SK-N-SH (cell line): ENCODE measurements at regions not wholly inside any gene's neighbourhood (a gene's known extent, or its start where the extent isn't known, plus 50 kb on each side); places are given as distances from the start of the nearest gene placed in this dataset.

Experiments
- CTCF ChIA-PET: fragments of 300-600, 350-600 bp; formaldehyde crosslinking; extraction: SDS; loops from one replicate; lab custom pipeline; 2021; lab: Yijun Ruan, JAX
- POLR2A ChIA-PET: fragments of 350-600 bp; sonication (Branson Sonifier 250); formaldehyde crosslinking; extraction: SDS; loops from one replicate; lab custom pipeline; 2020; ENCODE audit warnings: antibody characterized with exemption, inconsistent platforms; lab: Yijun Ruan, JAX
- DNase-seq: peaks from one replicate; pipeline ENCODE4 v3.0.0; 2012
- H2AFZ ChIP-seq: fragments of 200-600 bp; sonication (generic); 2 replicates; pipeline ENCODE4 v1.8.1; 2016; ENCODE audit warnings: antibody characterized with exemption, mild to moderate bottlenecking, low read depth
- H3F3A ChIP-seq: fragments of 200-600 bp; sonication (generic); replicated peaks from 2 replicates; pipeline ENCODE3; 2016; ENCODE audit warnings: antibody characterized with exemption, mild to moderate bottlenecking; ENCODE audit not compliant: insufficient read depth
- H3K27ac ChIP-seq, 2 experiments: fragments of 200-500 bp in 1 of 2; fragments of 200-600 bp in 1 of 2; sonication (Bioruptor generic) in 1 of 2; sonication (generic), shearing (Covaris generic) in 1 of 2; 2 replicates each; pipeline versions ENCODE4 v1.5.1 to v1.6.1; 2014 to 2016; ENCODE audit warnings: low read depth in 2 of 2, inconsistent platforms in 1 of 2, low read length in 1 of 2, mild to moderate bottlenecking in 1 of 2, mixed read lengths in 1 of 2
- H3K27me3 ChIP-seq: fragments of 200-600 bp; sonication (generic), shearing (Covaris generic); 2 replicates; pipeline ENCODE4 v1.6.1; 2016; ENCODE audit warnings: mixed run types; ENCODE audit not compliant: insufficient read depth
- H3K36me3 ChIP-seq, 2 experiments: fragments of 200-500 bp in 1 of 2; fragments of 200-600 bp in 1 of 2; sonication (Bioruptor generic) in 1 of 2; sonication (generic) in 1 of 2; replicated peaks in 1 of 2; 2 replicates each; pipeline versions ENCODE3 to v1.5.1; 2014 to 2016; ENCODE audit warnings: low read length in 1 of 2, mild to moderate bottlenecking in 1 of 2; ENCODE audit not compliant: insufficient read depth in 2 of 2, control insufficient read depth in 1 of 2
- H3K4me1 ChIP-seq, 2 experiments: fragments of 200-500 bp in 1 of 2; fragments of 200-600 bp in 1 of 2; sonication (Bioruptor generic) in 1 of 2; sonication (generic), shearing (Covaris generic) in 1 of 2; 2 replicates each; pipeline versions ENCODE4 v1.5.1 to v1.6.1; 2014 to 2016; ENCODE audit warnings: low read depth in 1 of 2, low read length in 1 of 2, mixed run types in 1 of 2; ENCODE audit not compliant: insufficient read depth in 2 of 2, control insufficient read depth in 1 of 2
- H3K4me2 ChIP-seq: fragments of 200-600 bp; sonication (generic), shearing (Covaris generic); 2 replicates; pipeline ENCODE4 v1.6.1; 2017; ENCODE audit warnings: mixed run types
- H3K4me3 ChIP-seq, 2 experiments: fragments of 200-500 bp in 1 of 2; fragments of 200-600 bp in 1 of 2; sonication (Bioruptor generic) in 1 of 2; sonication (generic), shearing (Covaris generic) in 1 of 2; 2 replicates each; pipeline versions ENCODE4 v1.5.1 to v1.8.1; 2014 to 2016; ENCODE audit warnings: low read depth in 2 of 2, inconsistent platforms in 1 of 2, low read length in 1 of 2, mild to moderate bottlenecking in 1 of 2, mixed read lengths in 1 of 2, moderate library complexity in 1 of 2
- H3K79me2 ChIP-seq: fragments of 200-600 bp; sonication (generic); 2 replicates; pipeline ENCODE4 v1.8.1; 2017; ENCODE audit warnings: mild to moderate bottlenecking; ENCODE audit not compliant: insufficient read depth
- H3K9ac ChIP-seq: fragments of 200-600 bp; sonication (generic); 2 replicates; pipeline ENCODE4 v1.6.1; 2017; ENCODE audit warnings: mixed run types
- H3K9me2 ChIP-seq: fragments of 200-600 bp; sonication (generic); 2 replicates; pipeline ENCODE4 v1.6.1; 2017; ENCODE audit warnings: mixed run types
- H3K9me3 ChIP-seq: fragments of 200-600 bp; sonication (generic); 2 replicates; pipeline ENCODE4 v1.6.1; 2017; ENCODE audit warnings: mixed run types, mild to moderate bottlenecking, moderate library complexity
- H4K20me1 ChIP-seq: fragments of 200-600 bp; sonication (generic); 2 replicates; pipeline ENCODE4 v1.6.1; 2017; ENCODE audit warnings: mild to moderate bottlenecking, mixed run types; ENCODE audit not compliant: insufficient read depth
- ELF1 ChIP-seq: IDR thresholded peaks from 2 replicates; pipeline ENCODE4 v1.4.0; 2012
- EZH2phosphoT487 ChIP-seq: fragments of 200-600 bp; sonication (generic); IDR thresholded peaks from 2 replicates; pipeline ENCODE4 v1.6.1; 2017; ENCODE audit warnings: low read depth, mixed run types, mild to moderate bottlenecking, antibody characterized with exemption, moderate library complexity, borderline replicate concordance
- FOXJ3 ChIP-seq: sonication (generic); formaldehyde crosslinking; IDR thresholded peaks from 2 replicates; pipeline ENCODE4 v1.5.1; 2020; ENCODE audit warnings: mild to moderate bottlenecking, missing genetic modification reagents
- FOXM1 ChIP-seq: IDR thresholded peaks from 2 replicates; pipeline ENCODE4 v1.4.0; 2012; ENCODE audit warnings: low read depth, mild to moderate bottlenecking
- GATA2 ChIP-seq: sonication (generic); formaldehyde crosslinking; IDR thresholded peaks from 2 replicates; pipeline ENCODE4 v1.5.0; 2020; ENCODE audit warnings: mild to moderate bottlenecking, missing genetic modification reagents
- IRF3 ChIP-seq: fragments of 150-350 bp; IDR thresholded peaks from 2 replicates; pipeline ENCODE4 v1.6.1; 2016; ENCODE audit warnings: mild to moderate bottlenecking, low read depth, low read length
- MEF2A ChIP-seq: IDR thresholded peaks from 2 replicates; pipeline ENCODE4 v1.4.0; 2012; ENCODE audit warnings: low read depth, borderline replicate concordance
- MXI1 ChIP-seq: IDR thresholded peaks from 2 replicates; pipeline ENCODE4 v1.6.1; 2012; ENCODE audit warnings: mild to moderate bottlenecking, low read depth, low read length, improper control_type of control experiment
- NFIC ChIP-seq: IDR thresholded peaks from 2 replicates; pipeline ENCODE4 v1.4.0; 2012; ENCODE audit warnings: borderline replicate concordance
- NRF1 ChIP-seq: IDR thresholded peaks from 2 replicates; pipeline ENCODE4 v1.6.1; 2012; ENCODE audit warnings: low read depth, mild to moderate bottlenecking, low read length
- POLR2AphosphoS5 ChIP-seq: IDR thresholded peaks from 2 replicates; pipeline ENCODE4 v1.6.1; 2012; ENCODE audit warnings: low read depth, low read length
- RXRA ChIP-seq: IDR thresholded peaks from 2 replicates; pipeline ENCODE4 v1.4.0; 2012; ENCODE audit warnings: low read depth, mild to moderate bottlenecking, borderline replicate concordance
- SIN3A ChIP-seq: IDR thresholded peaks from 2 replicates; pipeline ENCODE4 v1.6.1; 2012; ENCODE audit warnings: low read depth, mild to moderate bottlenecking, low read length, moderate library complexity, borderline replicate concordance
- TEAD4 ChIP-seq: IDR thresholded peaks from 2 replicates; pipeline ENCODE4 v1.4.0; 2012; ENCODE audit warnings: mild to moderate bottlenecking, borderline replicate concordance; ENCODE audit not compliant: insufficient read depth
- USF1 ChIP-seq: IDR thresholded peaks from 2 replicates; pipeline ENCODE4 v1.4.0; 2012; ENCODE audit warnings: low read depth, borderline replicate concordance
- USF2 ChIP-seq: fragments of 150-350 bp; IDR thresholded peaks from 2 replicates; pipeline ENCODE4 v1.6.1; 2017; ENCODE audit warnings: antibody characterized with exemption, low read length, low read depth, borderline replicate concordance
- YY1 ChIP-seq: IDR thresholded peaks from 2 replicates; pipeline ENCODE4 v1.4.0; 2012; ENCODE audit warnings: low read depth, mild to moderate bottlenecking
- ZBTB33 ChIP-seq: IDR thresholded peaks from 2 replicates; pipeline ENCODE4 v1.4.0; 2012; ENCODE audit warnings: low read depth, borderline replicate concordance
- WGBS: methylation state at CpG from one replicate; pipeline ENCODE4 v1.1.6; 2017; ENCODE audit warnings: low lambda C conversion rate; 5-methylcytosine and 5-hydroxymethylcytosine counted together
- TF ChIP-seq, protein P1 (sequence below): IDR thresholded peaks from 2 replicates; pipeline ENCODE4 v1.4.0; 2012; ENCODE audit warnings: low read depth
- TF ChIP-seq, protein P2 (sequence below): IDR thresholded peaks from 2 replicates; pipeline ENCODE4 v1.6.1; 2012; ENCODE audit warnings: mild to moderate bottlenecking, low read depth, low read length, moderate library complexity

DNA sequence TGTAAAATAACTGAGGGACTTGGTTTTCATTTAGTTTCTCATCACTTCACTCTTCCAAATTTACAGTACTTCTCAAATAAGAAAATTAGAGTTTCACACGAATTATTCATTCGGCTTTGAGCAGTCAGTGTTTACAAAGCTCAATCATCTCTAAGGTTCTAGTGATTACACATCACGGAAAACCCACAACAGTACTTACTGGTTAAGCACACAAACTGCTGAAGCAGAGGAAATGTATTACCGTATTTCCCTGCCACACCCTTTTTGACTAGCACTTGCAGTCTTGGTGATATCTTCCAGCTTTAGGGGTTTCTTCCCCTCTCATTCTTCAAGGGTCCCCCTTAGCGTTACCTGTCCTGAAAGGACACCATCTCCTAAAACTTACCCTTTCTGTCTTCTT lies 164.8 kb upstream of the CDIN1 start (continued):
- TF ChIP-seq FOXJ3 (CRISPR knock-in tag): no peak
- TF ChIP-seq EZH2phosphoT487: no peak
- TF ChIP-seq RXRA: no peak
- no peak for TF ChIP-seq GATA2 (CRISPR knock-in tag)
- TF ChIP-seq NRF1: no peak
- TF ChIP-seq YY1: no peak
- TF ChIP-seq IRF3: no peak
- TF ChIP-seq POLR2AphosphoS5: no peak
- no peak for TF ChIP-seq USF1

- Histone ChIP-seq H3K9ac (no peak overlapping the region), H3K4me1 (no peaks in the 10 kb centered on the region), H3K79me2 (no peaks in the 10 kb centered on the region), H3K27me3 (no peaks in the 10 kb centered on the region), H3K4me2 (no peak overlapping the region; the same call in 1 of the 2 replicates), H3K9me3 (no peaks in the 10 kb centered on the region), H3K4me3 (no peak overlapping the region), H3K9me2 (no peaks in the 10 kb centered on the region), H4K20me1 (no peaks in the 10 kb centered on the region), H3K36me3 (no peaks in the 10 kb centered on the region), H2AFZ (peak overlapping the region; percentile 50), H3F3A (no peaks in the 10 kb centered on the region), H3K27ac (peak overlapping the region in 1 of 2 experiments; percentile 12; a peak in 1 of 4 replicates)
- WGBS: 80% methylated on average over 1 of the region's 1 CpG
- ChIA-PET POLR2A (no interaction called here), CTCF (interaction anchor here (0.5 to 1.3 kb wide), 2 partner anchors 11 to 451 kb away, joined by 3 to 5 read pairs; no protein-coding TSS in a partner anchor)
- DNase-seq: no peak
- TF ChIP-seq SIN3A (no peak), FOXM1 (no peak), ZBTB33 (no peak), IRF3 (no peak), MXI1 (no peak), EZH2phosphoT487 (no peak), MEF2A (no peak), ELF1 (no peak), USF2 (no peak), TEAD4 (no peak), RXRA (no peak), NFIC (no peak)
- TF ChIP-seq, protein P1, sequence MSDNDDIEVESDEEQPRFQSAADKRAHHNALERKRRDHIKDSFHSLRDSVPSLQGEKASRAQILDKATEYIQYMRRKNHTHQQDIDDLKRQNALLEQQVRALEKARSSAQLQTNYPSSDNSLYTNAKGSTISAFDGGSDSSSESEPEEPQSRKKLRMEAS: no peak
- TF ChIP-seq, protein P2, sequence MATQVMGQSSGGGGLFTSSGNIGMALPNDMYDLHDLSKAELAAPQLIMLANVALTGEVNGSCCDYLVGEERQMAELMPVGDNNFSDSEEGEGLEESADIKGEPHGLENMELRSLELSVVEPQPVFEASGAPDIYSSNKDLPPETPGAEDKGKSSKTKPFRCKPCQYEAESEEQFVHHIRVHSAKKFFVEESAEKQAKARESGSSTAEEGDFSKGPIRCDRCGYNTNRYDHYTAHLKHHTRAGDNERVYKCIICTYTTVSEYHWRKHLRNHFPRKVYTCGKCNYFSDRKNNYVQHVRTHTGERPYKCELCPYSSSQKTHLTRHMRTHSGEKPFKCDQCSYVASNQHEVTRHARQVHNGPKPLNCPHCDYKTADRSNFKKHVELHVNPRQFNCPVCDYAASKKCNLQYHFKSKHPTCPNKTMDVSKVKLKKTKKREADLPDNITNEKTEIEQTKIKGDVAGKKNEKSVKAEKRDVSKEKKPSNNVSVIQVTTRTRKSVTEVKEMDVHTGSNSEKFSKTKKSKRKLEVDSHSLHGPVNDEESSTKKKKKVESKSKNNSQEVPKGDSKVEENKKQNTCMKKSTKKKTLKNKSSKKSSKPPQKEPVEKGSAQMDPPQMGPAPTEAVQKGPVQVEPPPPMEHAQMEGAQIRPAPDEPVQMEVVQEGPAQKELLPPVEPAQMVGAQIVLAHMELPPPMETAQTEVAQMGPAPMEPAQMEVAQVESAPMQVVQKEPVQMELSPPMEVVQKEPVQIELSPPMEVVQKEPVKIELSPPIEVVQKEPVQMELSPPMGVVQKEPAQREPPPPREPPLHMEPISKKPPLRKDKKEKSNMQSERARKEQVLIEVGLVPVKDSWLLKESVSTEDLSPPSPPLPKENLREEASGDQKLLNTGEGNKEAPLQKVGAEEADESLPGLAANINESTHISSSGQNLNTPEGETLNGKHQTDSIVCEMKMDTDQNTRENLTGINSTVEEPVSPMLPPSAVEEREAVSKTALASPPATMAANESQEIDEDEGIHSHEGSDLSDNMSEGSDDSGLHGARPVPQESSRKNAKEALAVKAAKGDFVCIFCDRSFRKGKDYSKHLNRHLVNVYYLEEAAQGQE: no peak
Observed at GRCh38 chr15:36415643-36416042, 163.8 kb upstream of the CDIN1 start.
